ENCODE measurements at regions not wholly inside any gene's neighbourhood (a gene's known extent, or its start where the extent isn't known, plus 50 kb on each side); places are given as distances from the start of the nearest gene placed in this dataset.

GRCh38 chr3:117630885-117631284 is 921.3 kb downstream of the TUSC7 start:
- no peak for TF ChIP-seq ZNF282 (CRISPR knock-in tag; IDR thresholded peaks at IDR 0.05)
- TF ChIP-seq TAF9B (IDR thresholded peaks at IDR 0.05; ENCODE audit: partially characterized antibody) = no peak
- TF ChIP-seq MXI1 (IDR thresholded peaks at IDR 0.05; ENCODE audit: low read depth, low read length) = no peak
- TF ChIP-seq E4F1 (CRISPR knock-in tag; IDR thresholded peaks at IDR 0.05; ENCODE audit: borderline replicate concordance) = no peak
- TF ChIP-seq ZNF398 (CRISPR knock-in tag; IDR thresholded peaks at IDR 0.05) = no peak
- TF ChIP-seq HNRNPUL1 (IDR thresholded peaks at IDR 0.05; ENCODE audit: low read length) = no peak
- TF ChIP-seq CEBPZ (IDR thresholded peaks at IDR 0.05; ENCODE audit: borderline replicate concordance, low read depth, low read length) = no peak
- no peak for TF ChIP-seq BRF2 (IDR thresholded peaks at IDR 0.05; ENCODE audit: borderline replicate concordance, insufficient read depth, insufficient read length)
- no peak for TF ChIP-seq ZBTB49 (CRISPR knock-in tag; IDR thresholded peaks at IDR 0.05; ENCODE audit: borderline replicate concordance)
- TF ChIP-seq TSHZ1 (CRISPR knock-in tag; IDR thresholded peaks at IDR 0.05) = no peak
- TF ChIP-seq PATZ1 (CRISPR knock-in tag; IDR thresholded peaks at IDR 0.05; ENCODE audit: borderline replicate concordance) = no peak

Data from K562 (cell line).